Left lobe of liver (tissue), 2 donors: ENCODE measurements at regions not wholly inside any gene's neighbourhood (a gene's known extent, or its start where the extent isn't known, plus 50 kb on each side); places are given as distances from the start of the nearest gene placed in this dataset.
"Not testable (repeated sequence)": the region's sequence is repeated elsewhere in the genome, so short reads cannot be mapped to it uniquely, and the experiment has no call there.

Experiments used
- ATAC-seq: fragments of 200-7000 bp; cut with Tn5 transposase; one replicate; pipeline ENCODE4 v1.9.1; 2020; ENCODE audit warnings: mild to moderate bottlenecking, moderate library complexity
- DNase-seq: peaks from one replicate; pipeline ENCODE4 v3.0.0-alpha.2; 2020; ENCODE audit warnings: low spot score
- donor health status: DM: no; HTN: no; CAD: no; lungs with moderate emphysema.
- donor health status: DM: no; HTN: yes; CAD: no.

- not testable (repeated sequence) for ATAC-seq, DNase-seq
These were observed 66.2 kb upstream of the PAPPA2 start for GRCh38 chr1:176396604-176397395.

- no peak for ATAC-seq
- DNase-seq: no peak
These were observed 71.4 kb upstream of the PAPPA2 start for GRCh38 chr1:176391621-176392020.

- no peak for ATAC-seq
- DNase-seq: no peak
These were observed 78.1 kb upstream of the PAPPA2 start for GRCh38 chr1:176384841-176385240.

GRCh38 chr1:176382163-176382562 lies 80.8 kb upstream of the PAPPA2 start:
- ATAC-seq: peak; percentile 44
- no peak for DNase-seq

GRCh38 chr1:176379626-176380339 lies 83.2 kb upstream of the PAPPA2 start:
- ATAC-seq (peak; percentile 68), DNase-seq (no peak)

GRCh38 chr1:176374967-176375569 lies 87.9 kb upstream of the PAPPA2 start:
- peak; percentile 96 for ATAC-seq

GRCh38 chr1:176364236-176364905 lies 98.6 kb upstream of the PAPPA2 start:
- ATAC-seq (no peak), DNase-seq (no peak)

More at GRCh38 chr1:176374967-176375569, 87.9 kb upstream of the PAPPA2 start:
- peak; percentile 68 for DNase-seq

GRCh38 chr1:176349135-176349715 lies 113.8 kb upstream of the PAPPA2 start:
- not testable (repeated sequence) for ATAC-seq, DNase-seq

- ATAC-seq: no peak
These were observed 121.3 kb upstream of the PAPPA2 start for GRCh38 chr1:176341656-176342055.

GRCh38 chr1:176338877-176339276 lies 124.1 kb upstream of the PAPPA2 start:
- DNase-seq (no peak), ATAC-seq (no peak)

More at GRCh38 chr1:176341656-176342055, 121.3 kb upstream of the PAPPA2 start:
- no peak for DNase-seq

- DNase-seq (no peak), ATAC-seq (no peak)
These were observed 123.7 kb upstream of the COP1 start for GRCh38 chr1:176330782-176331181.

GRCh38 chr1:176325664-176326063 lies 118.6 kb upstream of the COP1 start:
- no peak for DNase-seq
- ATAC-seq: no peak

GRCh38 chr1:176323472-176323871 lies 116.4 kb upstream of the COP1 start:
- DNase-seq: no peak
- ATAC-seq: no peak

GRCh38 chr1:176315519-176316220 lies 108.6 kb upstream of the COP1 start:
- ATAC-seq: no peak
- no peak for DNase-seq

GRCh38 chr1:176296602-176297001 lies 89.5 kb upstream of the COP1 start:
- ATAC-seq, DNase-seq: not testable (repeated sequence)

GRCh38 chr1:176285996-176286395 lies 78.9 kb upstream of the COP1 start:
- DNase-seq: no peak

GRCh38 chr1:176271572-176271971 lies 64.5 kb upstream of the COP1 start:
- DNase-seq (no peak), ATAC-seq (no peak)

More at GRCh38 chr1:176285996-176286395, 78.9 kb upstream of the COP1 start:
- no peak for ATAC-seq
